PC-9 (cell line): ENCODE measurements at regions not wholly inside any gene's neighbourhood (a gene's known extent, or its start where the extent isn't known, plus 50 kb on each side); places are given as distances from the start of the nearest gene placed in this dataset.

Source experiments
- EZH2 ChIP-seq: fragments of 200-600 bp; sonication (generic); IDR thresholded peaks from 2 replicates; pipeline ENCODE4 v1.8.0; 2017; ENCODE audit warnings: antibody characterized with exemption, low read depth
- TF ChIP-seq, protein P1 (sequence below): fragments of 200-600 bp; sonication (generic); conservative IDR thresholded peaks from 2 replicates; pipeline ENCODE4 v1.6.1; 2017; ENCODE audit warnings: mixed run types, antibody characterized with exemption, mild to moderate bottlenecking, moderate library complexity

DNA sequence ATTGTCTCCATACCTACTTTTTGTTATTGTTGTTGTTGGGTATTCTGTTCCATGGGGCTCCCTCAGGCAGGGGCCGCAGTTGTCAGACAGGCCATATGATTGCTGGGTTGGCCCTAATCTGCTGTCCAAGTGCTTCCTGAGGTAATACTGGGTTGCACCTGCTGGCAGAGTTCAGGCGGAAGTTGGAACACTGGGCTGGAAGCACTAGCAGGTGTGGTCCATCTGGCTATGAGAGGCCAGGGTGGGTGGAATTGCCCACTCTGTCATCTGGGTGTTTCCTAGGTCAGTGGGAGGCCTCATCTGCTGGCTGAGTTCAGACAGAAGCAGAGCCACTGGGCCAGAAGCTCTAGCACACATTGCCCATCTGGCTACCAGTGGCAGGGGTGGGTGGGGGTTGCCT, 81.3 kb upstream of the NID2 start:
- TF ChIP-seq, protein P1, sequence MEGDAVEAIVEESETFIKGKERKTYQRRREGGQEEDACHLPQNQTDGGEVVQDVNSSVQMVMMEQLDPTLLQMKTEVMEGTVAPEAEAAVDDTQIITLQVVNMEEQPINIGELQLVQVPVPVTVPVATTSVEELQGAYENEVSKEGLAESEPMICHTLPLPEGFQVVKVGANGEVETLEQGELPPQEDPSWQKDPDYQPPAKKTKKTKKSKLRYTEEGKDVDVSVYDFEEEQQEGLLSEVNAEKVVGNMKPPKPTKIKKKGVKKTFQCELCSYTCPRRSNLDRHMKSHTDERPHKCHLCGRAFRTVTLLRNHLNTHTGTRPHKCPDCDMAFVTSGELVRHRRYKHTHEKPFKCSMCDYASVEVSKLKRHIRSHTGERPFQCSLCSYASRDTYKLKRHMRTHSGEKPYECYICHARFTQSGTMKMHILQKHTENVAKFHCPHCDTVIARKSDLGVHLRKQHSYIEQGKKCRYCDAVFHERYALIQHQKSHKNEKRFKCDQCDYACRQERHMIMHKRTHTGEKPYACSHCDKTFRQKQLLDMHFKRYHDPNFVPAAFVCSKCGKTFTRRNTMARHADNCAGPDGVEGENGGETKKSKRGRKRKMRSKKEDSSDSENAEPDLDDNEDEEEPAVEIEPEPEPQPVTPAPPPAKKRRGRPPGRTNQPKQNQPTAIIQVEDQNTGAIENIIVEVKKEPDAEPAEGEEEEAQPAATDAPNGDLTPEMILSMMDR: no peak
- no peak for TF ChIP-seq EZH2
